Thyroid gland (tissue), 4 donors: ENCODE measurements at regions not wholly inside any gene's neighbourhood (a gene's known extent, or its start where the extent isn't known, plus 50 kb on each side); places are given as distances from the start of the nearest gene placed in this dataset.

ENCODE experiments used
- DNase-seq, 2 donors: peaks; one replicate each; pipeline ENCODE4 v3.0.0-alpha.2; 2019
- H3K27ac ChIP-seq, 3 donors: fragments of 200-600 bp; sonication (generic); 1 replicate in 2 of 3; 2 replicates in 1 of 3; pipeline ENCODE4 v1.5.1; 2016 to 2019; ENCODE audit warnings: mild to moderate bottlenecking in 1 of 3, moderate library complexity in 1 of 3
- H3K27me3 ChIP-seq: fragments of 200-600 bp; sonication (generic); one replicate; pipeline ENCODE4 v1.5.1; 2019
- H3K36me3 ChIP-seq, 2 donors: fragments of 200-600 bp; sonication (generic); one replicate each; pipeline ENCODE4 v1.5.1; 2016 to 2019
- H3K4me1 ChIP-seq, 2 donors: fragments of 200-600 bp; sonication (generic); one replicate each; pipeline ENCODE4 v1.5.1; 2017 to 2019
- H3K4me3 ChIP-seq, 3 donors: fragments of 200-600 bp; sonication (generic); replicated peaks in 1 of 3; 1 replicate in 2 of 3; 2 replicates in 1 of 3; pipeline ENCODE4 v1.5.1; 2016; ENCODE audit warnings: mild to moderate bottlenecking in 1 of 3
- H3K9me3 ChIP-seq: fragments of 200-600 bp; sonication (generic); one replicate; pipeline ENCODE4 v1.5.1; 2017
- CTCF ChIP-seq, 6 experiments: fragments of 200-600 bp in 3 of 6; fragments of 450-650 bp in 3 of 6; sonication (generic) in 3 of 6; IDR thresholded peaks; one replicate each; pipeline ENCODE4 v1.5.1; 2016 to 2019; ENCODE audit warnings: antibody characterized with exemption in 6 of 6, mild to moderate bottlenecking in 2 of 6, inconsistent platforms in 1 of 6, moderate library complexity in 1 of 6
- POLR2A ChIP-seq, 2 donors: fragments of 450-650 bp; IDR thresholded peaks; one replicate each; pipeline ENCODE4 v1.6.1; 2017; ENCODE audit warnings: antibody characterized with exemption in 2 of 2, mild to moderate bottlenecking in 2 of 2, moderate library complexity in 1 of 2
- WGBS, 2 donors: methylation state at CpG; one replicate each; pipeline ENCODE4 v1.1.5; 2017; 5-methylcytosine and 5-hydroxymethylcytosine counted together
- intact Hi-C: fragments of 100-400 bp; cut with DNase I; formaldehyde crosslinking; loops from one replicate; pipeline ENCODE4 v1.15.1; 2023

- WGBS, 2 donors, result 38 to 82% methylated on average over 1 of the region's 1 CpG
- intact Hi-C loops, result no loop called here
- Histone ChIP-seq H3K4me1 (no peaks in the 10 kb centered on the region), H3K4me3 (no peak overlapping the region), H3K27ac (no peak overlapping the region), H3K36me3 (no peaks in the 10 kb centered on the region), H3K27me3 (no peaks in the 10 kb centered on the region), H3K9me3 (no peaks in the 10 kb centered on the region)
- TF ChIP-seq POLR2A (IDR thresholded peaks at IDR 0.05) (no peak), CTCF (IDR thresholded peaks at IDR 0.05) (no peak)
- no peak for DNase-seq
Measured at GRCh38 chr18:76188097-76188496, 306.9 kb downstream of the ZNF516 start.

GRCh38 chr18:76179257-76179656 is 315.8 kb downstream of the ZNF516 start:
- intact Hi-C loops, result no loop called here
- H3K27ac ChIP-seq, result no peak overlapping the region
- H3K36me3 ChIP-seq, result no peaks in the 10 kb centered on the region
- no peaks in the 10 kb centered on the region for H3K4me1 ChIP-seq
- H3K9me3 ChIP-seq, result no peaks in the 10 kb centered on the region
- WGBS, 2 donors, result 54 to 78% methylated on average over 2 of the region's 2 CpGs
- no peak overlapping the region for H3K4me3 ChIP-seq
- no peak for TF ChIP-seq POLR2A (IDR thresholded peaks at IDR 0.05)
- no peak for TF ChIP-seq CTCF (IDR thresholded peaks at IDR 0.05)
- no peak for DNase-seq
- no peaks in the 10 kb centered on the region for H3K27me3 ChIP-seq

- TF ChIP-seq POLR2A (IDR thresholded peaks at IDR 0.05), result no peak
- TF ChIP-seq CTCF (IDR thresholded peaks at IDR 0.05), result no peak
- Histone ChIP-seq H3K4me3 (no peak overlapping the region), H3K4me1 (no peaks in the 10 kb centered on the region), H3K9me3 (no peaks in the 10 kb centered on the region), H3K36me3 (no peaks in the 10 kb centered on the region), H3K27me3 (no peaks in the 10 kb centered on the region), H3K27ac (no peak overlapping the region)
- no peak for DNase-seq
- intact Hi-C loops, result no loop called here
- WGBS, 2 donors, result 88 to 89% methylated on average over 1 of the region's 1 CpG
Measured at GRCh38 chr18:76177160-76177559, 317.9 kb downstream of the ZNF516 start.

GRCh38 chr18:76174451-76174850 is 320.6 kb downstream of the ZNF516 start:
- Histone ChIP-seq H3K4me1 (no peaks in the 10 kb centered on the region), H3K27ac (no peak overlapping the region), H3K27me3 (no peaks in the 10 kb centered on the region), H3K36me3 (no peaks in the 10 kb centered on the region), H3K4me3 (no peak overlapping the region), H3K9me3 (no peaks in the 10 kb centered on the region)
- no peak for DNase-seq
- TF ChIP-seq POLR2A (IDR thresholded peaks at IDR 0.05), result no peak
- TF ChIP-seq CTCF (IDR thresholded peaks at IDR 0.05), result no peak
- intact Hi-C loops, result no loop called here
- 77 to 89% methylated on average over 2 of the region's 2 CpGs for WGBS, 2 donors

GRCh38 chr18:76169733-76170132 is 325.3 kb downstream of the ZNF516 start:
- TF ChIP-seq CTCF (IDR thresholded peaks at IDR 0.05) (no peak), POLR2A (IDR thresholded peaks at IDR 0.05) (no peak)
- H3K36me3 ChIP-seq, result no peaks in the 10 kb centered on the region
- DNase-seq, result no peak
- 85 to 90% methylated on average over 6 of the region's 6 CpGs for WGBS, 2 donors
- H3K4me3 ChIP-seq, result no peak overlapping the region
- intact Hi-C loops, result no loop called here
- H3K27me3 ChIP-seq, result no peaks in the 10 kb centered on the region
- no peaks in the 10 kb centered on the region for H3K4me1 ChIP-seq
- H3K27ac ChIP-seq, result no peak overlapping the region
- no peaks in the 10 kb centered on the region for H3K9me3 ChIP-seq
